ENCODE measurements at regions not wholly inside any gene's neighbourhood (a gene's known extent, or its start where the extent isn't known, plus 50 kb on each side); places are given as distances from the start of the nearest gene placed in this dataset.
A peak's percentile ranks its signal among the peaks of the same experiment; 100 is the strongest.

- no TSS peak for BruUV-seq (replicated peaks)
- H3K9me3 Mint-ChIP-seq (ENCODE audit: unreplicated experiment), result no peaks in the 10 kb centered on the region
- no peak for TF ChIP-seq CTCF (IDR thresholded peaks at IDR 0.05; ENCODE audit: unreplicated experiment)
- ChIA-PET POLR2A (interaction anchor here (0.9 kb wide), 1 partner anchor 25 kb away, joined by 3 read pairs; no protein-coding TSS in a partner anchor), CTCF (interaction anchor here (0.6 to 1.2 kb wide), 3 partner anchors 88 to 1204 kb away, joined by 3 to 4 read pairs (median 3); no protein-coding TSS in a partner anchor)
- no peaks in the 10 kb centered on the region for H3K27me3 Mint-ChIP-seq (ENCODE audit: insufficient read depth, unreplicated experiment)
- peak; percentile 48 for DNase-seq (ENCODE audit: unreplicated experiment)
- peaks cover 11% of the 10 kb centered on the region for H3K4me1 Mint-ChIP-seq (ENCODE audit: insufficient read depth, unreplicated experiment)
- no peak overlapping the region for H3K4me3 Mint-ChIP-seq (ENCODE audit: unreplicated experiment)
- H3K36me3 Mint-ChIP-seq (ENCODE audit: insufficient read depth, unreplicated experiment), result no peaks in the 10 kb centered on the region
- no peak overlapping the region for H3K27ac Mint-ChIP-seq (ENCODE audit: low read depth, unreplicated experiment)
- intact Hi-C loops (cut with micrococcal nuclease), result no loop called here
Measured at GRCh38 chr6:78231002-78231401, 578.2 kb downstream of the MEI4 start.

- Mint-ChIP-seq H3K4me3 (ENCODE audit: unreplicated experiment) (no peak overlapping the region), H3K4me1 (ENCODE audit: insufficient read depth, unreplicated experiment) (peaks cover 7% of the 10 kb centered on the region), H3K27ac (ENCODE audit: low read depth, unreplicated experiment) (no peak overlapping the region), H3K27me3 (ENCODE audit: insufficient read depth, unreplicated experiment) (no peaks in the 10 kb centered on the region), H3K9me3 (ENCODE audit: unreplicated experiment) (no peaks in the 10 kb centered on the region), H3K36me3 (ENCODE audit: insufficient read depth, unreplicated experiment) (no peaks in the 10 kb centered on the region)
- POLR2A ChIA-PET, result interaction anchor here (0.6 kb wide), 1 partner anchor 1592 kb away, joined by 3 read pairs; no protein-coding TSS in a partner anchor
- intact Hi-C loops (cut with micrococcal nuclease), result no loop called here
- BruUV-seq (replicated peaks), result no TSS peak
- peak; percentile 92 for DNase-seq (ENCODE audit: unreplicated experiment)
- TF ChIP-seq CTCF (IDR thresholded peaks at IDR 0.05; ENCODE audit: unreplicated experiment), result no peak
- CTCF ChIA-PET, result interaction anchor here (1.1 kb wide), 1 partner anchor 8 kb away, joined by 4 read pairs; no protein-coding TSS in a partner anchor
Measured at GRCh38 chr6:78243519-78243918, 590.7 kb downstream of the MEI4 start.

- CTCF ChIA-PET, result interaction anchor here (0.7 kb wide), 1 partner anchor 95 kb away, joined by 3 read pairs; no protein-coding TSS in a partner anchor
- Mint-ChIP-seq H3K27me3 (ENCODE audit: insufficient read depth, unreplicated experiment) (no peaks in the 10 kb centered on the region), H3K9me3 (ENCODE audit: unreplicated experiment) (no peaks in the 10 kb centered on the region), H3K36me3 (ENCODE audit: insufficient read depth, unreplicated experiment) (peaks cover 6% of the 10 kb centered on the region), H3K27ac (ENCODE audit: low read depth, unreplicated experiment) (no peak overlapping the region), H3K4me1 (ENCODE audit: insufficient read depth, unreplicated experiment) (peaks cover 8% of the 10 kb centered on the region), H3K4me3 (ENCODE audit: unreplicated experiment) (no peak overlapping the region)
- TF ChIP-seq CTCF (IDR thresholded peaks at IDR 0.05; ENCODE audit: unreplicated experiment), result no peak
- BruUV-seq (replicated peaks), result no TSS peak
- peak; percentile 14 for DNase-seq (ENCODE audit: unreplicated experiment)
- POLR2A ChIA-PET, result no interaction called here
- intact Hi-C loops (cut with micrococcal nuclease), result no loop called here
Measured at GRCh38 chr6:78251931-78252330, 599.1 kb downstream of the MEI4 start.

- DNase-seq (ENCODE audit: unreplicated experiment), result no peak
- POLR2A ChIA-PET, result no interaction called here
- H3K9me3 Mint-ChIP-seq (ENCODE audit: unreplicated experiment), result no peaks in the 10 kb centered on the region
- no peak overlapping the region for H3K4me3 Mint-ChIP-seq (ENCODE audit: unreplicated experiment)
- H3K27ac Mint-ChIP-seq (ENCODE audit: low read depth, unreplicated experiment), result no peak overlapping the region
- peaks cover 6% of the 10 kb centered on the region for H3K36me3 Mint-ChIP-seq (ENCODE audit: insufficient read depth, unreplicated experiment)
- TF ChIP-seq CTCF (IDR thresholded peaks at IDR 0.05; ENCODE audit: unreplicated experiment), result no peak
- no TSS peak for BruUV-seq (replicated peaks)
- no peaks in the 10 kb centered on the region for H3K27me3 Mint-ChIP-seq (ENCODE audit: insufficient read depth, unreplicated experiment)
- H3K4me1 Mint-ChIP-seq (ENCODE audit: insufficient read depth, unreplicated experiment), result peaks cover 8% of the 10 kb centered on the region
- intact Hi-C loops (cut with micrococcal nuclease), result no loop called here
- CTCF ChIA-PET, result interaction anchor here (0.7 to 1.1 kb wide), 2 partner anchors 10 to 617 kb away, joined by 3 to 4 read pairs; no protein-coding TSS in a partner anchor
Measured at GRCh38 chr6:78253618-78254017, 600.8 kb downstream of the MEI4 start.
